AG10803 (cell line): ENCODE measurements at regions not wholly inside any gene's neighbourhood (a gene's known extent, or its start where the extent isn't known, plus 50 kb on each side); places are given as distances from the start of the nearest gene placed in this dataset.
"Not testable (repeated sequence)": the region's sequence is repeated elsewhere in the genome, so short reads cannot be mapped to it uniquely, and the experiment has no call there.

Source experiments
- DNase-seq: peaks from one replicate; pipeline ENCODE4 v3.0.0; 2010; ENCODE audit warnings: low read depth
- H3K4me3 ChIP-seq: 2 replicates; pipeline ENCODE4 v1.5.1; 2011; ENCODE audit warnings: mild to moderate bottlenecking, low read length, control low read depth
- TF ChIP-seq, protein P1 (sequence below): conservative IDR thresholded peaks from 2 replicates; pipeline ENCODE4 v1.5.1; 2011; ENCODE audit warnings: mild to moderate bottlenecking, low read length, control low read depth, inconsistent platforms

DNA sequence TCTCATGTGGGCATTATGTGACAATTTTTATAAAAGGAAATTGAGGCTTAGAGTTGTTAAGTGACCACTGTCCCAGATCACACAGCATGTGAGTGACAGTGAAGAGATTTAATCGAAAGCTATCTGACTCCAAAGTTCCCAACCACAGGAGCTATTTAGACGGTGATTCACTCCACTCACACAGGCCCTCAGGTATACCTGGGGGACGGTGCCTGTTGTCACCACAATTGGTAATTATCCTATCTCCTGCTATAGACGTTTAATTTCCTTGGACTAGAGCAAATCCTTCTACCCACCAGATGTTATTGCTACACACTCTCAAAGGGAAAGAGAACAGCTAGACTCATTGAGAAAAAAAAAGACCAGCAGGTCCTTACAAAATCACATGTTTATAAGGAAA lies 145.5 kb downstream of the KLF6 start:
- TF ChIP-seq, protein P1, sequence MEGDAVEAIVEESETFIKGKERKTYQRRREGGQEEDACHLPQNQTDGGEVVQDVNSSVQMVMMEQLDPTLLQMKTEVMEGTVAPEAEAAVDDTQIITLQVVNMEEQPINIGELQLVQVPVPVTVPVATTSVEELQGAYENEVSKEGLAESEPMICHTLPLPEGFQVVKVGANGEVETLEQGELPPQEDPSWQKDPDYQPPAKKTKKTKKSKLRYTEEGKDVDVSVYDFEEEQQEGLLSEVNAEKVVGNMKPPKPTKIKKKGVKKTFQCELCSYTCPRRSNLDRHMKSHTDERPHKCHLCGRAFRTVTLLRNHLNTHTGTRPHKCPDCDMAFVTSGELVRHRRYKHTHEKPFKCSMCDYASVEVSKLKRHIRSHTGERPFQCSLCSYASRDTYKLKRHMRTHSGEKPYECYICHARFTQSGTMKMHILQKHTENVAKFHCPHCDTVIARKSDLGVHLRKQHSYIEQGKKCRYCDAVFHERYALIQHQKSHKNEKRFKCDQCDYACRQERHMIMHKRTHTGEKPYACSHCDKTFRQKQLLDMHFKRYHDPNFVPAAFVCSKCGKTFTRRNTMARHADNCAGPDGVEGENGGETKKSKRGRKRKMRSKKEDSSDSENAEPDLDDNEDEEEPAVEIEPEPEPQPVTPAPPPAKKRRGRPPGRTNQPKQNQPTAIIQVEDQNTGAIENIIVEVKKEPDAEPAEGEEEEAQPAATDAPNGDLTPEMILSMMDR = no peak
- DNase-seq = no peak

GRCh38 chr10:3636356-3637181 lies 148.4 kb downstream of the KLF6 start:
- no peak overlapping the region; the same call in 1 of the 2 replicates for H3K4me3 ChIP-seq
- TF ChIP-seq, protein P1 = no peak
- peak; percentile 48 for DNase-seq

More for the DNA sequence above, 145.5 kb downstream of the KLF6 start:
- H3K4me3 ChIP-seq = no peak overlapping the region

DNA sequence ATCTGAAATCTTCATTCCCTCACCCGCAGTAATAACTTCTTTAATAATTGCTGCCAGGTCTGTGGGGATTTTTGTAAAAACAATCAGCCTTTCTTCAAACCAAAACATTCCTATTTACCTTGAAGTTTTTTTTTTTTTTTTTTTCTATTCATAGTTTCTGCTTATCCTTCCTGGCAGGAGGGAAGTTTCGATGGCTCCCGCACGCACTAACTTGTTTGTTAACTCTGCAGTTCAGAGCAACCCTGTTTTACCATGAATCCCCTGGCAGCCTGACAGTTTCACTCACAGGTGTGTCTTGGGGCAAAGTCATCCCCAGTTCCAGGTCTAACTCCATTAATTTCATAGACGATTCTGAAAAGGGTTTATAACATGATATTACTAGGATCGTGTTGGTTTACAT lies 149.3 kb downstream of the KLF6 start:
- TF ChIP-seq, protein P1 = no peak
- H3K4me3 ChIP-seq = no peak overlapping the region
- DNase-seq = no peak

GRCh38 chr10:3635211-3635671 lies 149.8 kb downstream of the KLF6 start:
- H3K4me3 ChIP-seq = no peak overlapping the region
- TF ChIP-seq, protein P1 = no peak
- no peak for DNase-seq

DNA sequence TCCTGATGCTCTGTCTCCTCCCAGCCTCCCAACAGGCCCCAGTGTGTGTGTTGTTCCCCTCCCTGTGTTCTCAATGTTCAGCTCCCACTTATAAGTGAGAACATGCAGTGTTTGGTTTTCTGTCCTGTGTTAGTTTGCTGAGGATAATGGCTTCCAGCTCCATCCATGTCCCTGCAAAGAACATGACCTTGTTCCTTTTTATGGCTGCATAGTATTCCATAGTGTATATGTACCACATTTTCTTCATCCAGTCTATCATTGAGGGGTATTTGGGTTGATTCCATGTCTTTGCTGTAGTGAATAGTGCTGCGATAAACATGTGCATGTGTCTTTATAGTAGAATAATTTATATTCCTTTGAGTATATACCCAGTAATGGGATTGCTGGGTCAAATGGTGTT lies 150.4 kb downstream of the KLF6 start:
- H3K4me3 ChIP-seq, DNase-seq: not testable (repeated sequence)

DNA sequence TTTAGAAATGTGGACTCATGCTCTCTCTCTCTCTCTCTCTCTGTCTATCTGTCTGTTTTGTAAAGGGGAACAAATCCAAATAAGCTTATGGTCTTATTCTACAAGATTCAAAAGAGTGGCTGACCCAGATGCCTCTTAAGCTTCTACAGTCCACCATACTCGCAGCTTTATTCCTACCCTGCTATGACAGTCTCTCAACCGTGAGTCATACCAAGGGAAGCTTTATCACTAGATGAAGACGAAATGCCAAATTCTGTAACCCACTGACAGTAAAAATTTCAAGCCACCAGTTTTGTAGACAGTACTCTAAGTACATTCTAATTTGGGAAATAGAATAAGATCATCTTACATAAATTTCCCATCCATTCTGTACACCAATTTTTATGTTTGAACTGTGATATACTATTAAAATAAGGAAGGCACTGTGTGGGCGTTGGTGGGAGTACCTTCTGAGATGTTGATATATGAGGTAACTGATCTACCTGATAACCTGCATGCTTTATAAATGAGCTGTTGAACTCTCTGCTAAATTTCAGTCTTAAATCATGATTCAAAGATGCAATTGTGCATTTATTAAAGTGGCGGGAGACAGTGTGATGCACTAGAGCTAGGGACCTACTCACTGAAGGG lies 153.2 kb downstream of the KLF6 start:
- no peak overlapping the region for H3K4me3 ChIP-seq
- TF ChIP-seq, protein P1 = no peak
- DNase-seq = no peak

- no peak for DNase-seq
- TF ChIP-seq, protein P1 = no peak
- H3K4me3 ChIP-seq = no peak overlapping the region
These were observed 153.7 kb downstream of the KLF6 start for GRCh38 chr10:3631291-3631690.
